ENCODE measurements at regions not wholly inside any gene's neighbourhood (a gene's known extent, or its start where the extent isn't known, plus 50 kb on each side); places are given as distances from the start of the nearest gene placed in this dataset.

GRCh38 chr1:30520476-30520875 lies 202.9 kb downstream of the MATN1 start:
- TF ChIP-seq CTCF (IDR thresholded peaks at IDR 0.05; ENCODE audit: low read depth, low read length, poor library complexity, severe bottlenecking): no peak
- no peak for TF ChIP-seq EZH2phosphoT487 (IDR thresholded peaks at IDR 0.05; ENCODE audit: borderline replicate concordance, low read length)
